Endometrial microvascular endothelial cells (primary cell): ENCODE measurements at regions not wholly inside any gene's neighbourhood (a gene's known extent, or its start where the extent isn't known, plus 50 kb on each side); places are given as distances from the start of the nearest gene placed in this dataset.

Experiments used
- in situ Hi-C: cut with HindIII; loops from 2 replicates; pipeline ENCODE4 v1.10.0; 2017; ENCODE audit warnings: low sequenced_read_pairs, low pct_unique_long_range_greater_than_20kb; ENCODE audit errors: inconsistent ontology term

DNA sequence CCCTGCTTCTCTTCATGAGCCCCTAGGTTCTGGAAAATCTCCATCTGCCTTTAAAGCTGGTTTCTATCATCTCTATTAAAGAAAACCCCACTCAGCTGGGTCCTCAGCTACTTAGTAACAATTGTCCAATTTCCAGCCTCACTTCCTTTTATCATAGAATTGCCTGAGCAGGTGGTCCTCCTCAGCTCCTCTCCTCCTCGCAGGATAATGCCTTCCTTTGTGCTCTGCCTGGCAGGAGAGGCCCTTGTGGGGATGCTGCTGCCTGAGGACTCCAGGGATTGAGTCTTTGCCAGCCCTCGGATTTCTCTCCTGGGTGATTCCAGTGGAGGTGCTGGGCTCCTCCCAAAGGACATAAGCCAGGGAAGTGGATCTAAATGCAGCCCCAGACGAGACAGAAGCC, 448.3 kb downstream of the INSC start:
- in situ Hi-C loops = no loop called here

DNA sequence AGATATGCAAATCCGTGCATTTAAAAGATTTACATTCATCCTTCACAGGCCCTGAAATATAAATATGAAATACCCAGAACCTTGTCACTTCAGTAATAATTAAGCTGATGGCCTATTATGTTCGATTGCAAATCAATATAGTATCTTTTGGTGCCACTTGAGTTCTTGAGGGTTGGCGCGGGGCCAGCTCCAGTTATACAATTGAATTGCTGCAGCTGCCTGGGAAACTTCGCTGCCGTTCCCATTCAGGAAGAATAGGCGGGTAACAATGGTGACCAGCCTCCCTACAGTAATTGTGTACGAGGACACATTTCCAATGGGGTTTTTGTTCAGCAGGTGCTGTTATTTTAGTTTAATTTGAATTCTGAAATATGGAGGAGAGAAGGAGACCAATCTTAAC, 451.2 kb downstream of the INSC start:
- in situ Hi-C loops = no loop called here

DNA sequence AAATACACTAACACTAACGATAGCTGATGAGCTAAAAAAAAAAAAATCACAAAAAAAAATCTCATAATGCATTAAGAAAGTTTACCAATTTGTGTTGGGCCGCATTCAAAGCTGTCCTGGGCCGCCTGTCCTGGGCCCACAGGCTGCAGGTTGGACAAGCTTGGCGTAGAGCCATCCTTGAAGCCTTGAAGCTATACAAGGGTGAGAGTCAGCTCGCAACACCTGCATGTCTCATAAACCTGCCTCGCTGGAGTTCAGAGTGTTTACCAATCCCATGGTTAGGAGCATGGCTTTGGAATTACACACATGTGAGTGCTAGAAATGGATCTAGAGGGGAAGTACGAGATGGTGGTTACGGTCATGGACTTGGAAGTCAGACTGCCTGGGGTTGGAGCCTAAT, 453.7 kb downstream of the INSC start:
- in situ Hi-C loops = no loop called here

DNA sequence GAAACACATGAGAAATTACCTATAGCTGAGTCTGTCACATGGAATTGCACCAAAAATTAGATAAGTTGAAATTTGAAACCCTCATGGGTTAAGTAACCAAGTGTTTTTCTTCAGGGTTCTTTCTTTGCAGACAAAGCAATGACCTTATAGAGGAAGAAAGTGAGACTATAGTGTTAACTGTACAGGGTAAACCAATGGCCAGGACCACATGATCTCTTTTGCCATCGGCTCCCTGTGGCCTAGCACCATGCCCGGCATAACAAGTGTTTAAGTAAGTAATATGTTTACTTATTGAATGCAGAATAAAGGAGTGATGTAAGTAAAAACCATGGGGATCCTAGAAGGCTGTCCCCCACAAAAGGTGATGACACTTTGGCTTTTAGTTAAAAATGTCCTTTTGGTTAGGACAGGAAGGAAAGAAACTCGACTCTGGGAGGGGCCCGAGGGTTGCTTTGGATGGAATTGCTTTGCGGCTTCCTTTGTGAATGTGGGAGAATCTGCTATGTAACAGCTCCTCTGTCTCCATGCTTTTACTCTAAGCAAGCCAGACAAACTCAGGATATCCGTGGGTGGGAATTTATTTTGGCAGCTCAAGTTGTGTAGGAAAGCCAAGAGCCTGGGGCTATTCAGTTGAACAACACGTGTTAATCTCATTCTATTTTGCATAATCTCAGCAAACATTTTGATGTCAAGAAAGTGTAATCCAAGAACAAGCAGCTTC, 454.7 kb downstream of the INSC start:
- in situ Hi-C loops = no loop called here

- in situ Hi-C loops = no loop called here
Observed at GRCh38 chr11:15575409-15575808, 460.7 kb downstream of the INSC start.

GRCh38 chr11:15576769-15577168, 462.0 kb downstream of the INSC start:
- in situ Hi-C loops = no loop called here

- in situ Hi-C loops = no loop called here
Observed at GRCh38 chr11:15577519-15577918, 462.8 kb downstream of the INSC start.

DNA sequence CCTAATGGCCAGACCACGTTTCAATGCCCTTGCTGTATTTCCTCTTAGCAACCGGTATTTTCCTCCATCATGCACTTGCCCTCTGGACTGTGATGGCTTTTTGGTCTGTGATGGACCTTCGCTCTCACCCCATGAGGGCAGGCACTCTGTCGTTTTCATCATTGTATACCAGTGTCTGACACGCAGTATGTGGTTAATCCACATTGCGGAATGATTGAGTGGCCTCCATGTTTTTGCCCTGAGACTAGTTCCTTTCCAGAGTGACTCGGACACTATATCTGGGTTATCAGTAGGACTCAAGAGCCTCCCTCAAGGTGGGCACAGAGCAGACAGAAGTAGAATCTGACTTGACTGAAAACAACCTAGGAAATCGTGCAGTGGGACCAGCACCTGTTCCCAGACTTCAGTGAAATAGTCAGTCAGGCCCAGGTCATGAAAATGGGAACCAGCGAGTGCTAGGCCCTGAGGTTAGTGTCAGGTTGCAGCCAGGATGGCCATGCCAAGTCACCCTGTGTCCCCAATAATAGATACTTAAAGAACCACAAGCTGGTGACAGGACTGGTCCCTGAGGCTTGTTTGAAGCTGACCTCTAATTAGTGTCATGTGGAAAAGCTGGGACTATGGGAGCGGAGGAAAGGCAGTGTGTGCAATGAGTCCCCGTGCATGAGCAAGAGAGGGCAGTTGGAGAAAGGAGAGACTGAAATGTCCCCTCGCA, 464.7 kb downstream of the INSC start:
- in situ Hi-C loops = no loop called here

- in situ Hi-C loops = no loop called here
Observed at GRCh38 chr11:15580056-15580774, 465.5 kb downstream of the INSC start.

DNA sequence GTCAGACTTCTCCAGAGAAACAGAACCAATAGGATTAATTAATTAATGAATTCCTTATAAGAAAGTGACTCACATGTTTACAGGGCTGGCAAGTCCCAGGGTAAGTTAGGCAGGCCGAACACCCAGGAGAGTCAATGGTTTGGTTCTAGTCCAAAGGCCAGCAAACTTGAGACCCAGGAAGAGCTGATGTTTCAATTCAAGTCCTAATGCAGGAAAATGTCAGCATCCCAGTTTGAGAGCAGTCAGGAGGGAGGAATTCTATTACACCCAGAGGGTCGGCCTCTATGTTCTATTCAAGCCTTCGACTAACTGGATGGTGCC, 466.0 kb downstream of the INSC start:
- in situ Hi-C loops = no loop called here

DNA sequence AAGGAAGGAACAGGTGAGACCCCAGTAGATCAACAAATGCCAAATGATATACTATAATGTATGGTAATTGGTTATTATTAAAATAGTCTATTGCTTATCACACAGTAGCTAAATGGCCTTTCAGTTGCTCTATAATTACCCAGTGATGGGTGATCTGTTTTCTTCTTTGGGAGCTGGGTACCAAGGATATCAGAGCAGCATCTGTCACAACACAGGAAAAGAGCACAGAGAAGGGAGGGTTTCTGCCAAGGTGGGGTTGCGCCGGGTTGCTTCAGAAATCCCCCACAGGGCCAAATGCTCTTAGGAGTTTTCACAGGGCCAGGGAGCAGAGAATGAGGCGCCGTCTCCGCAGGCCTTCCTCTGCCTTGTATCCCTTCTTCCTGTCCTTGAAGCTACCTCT, 469.4 kb downstream of the INSC start:
- in situ Hi-C loops = no loop called here

DNA sequence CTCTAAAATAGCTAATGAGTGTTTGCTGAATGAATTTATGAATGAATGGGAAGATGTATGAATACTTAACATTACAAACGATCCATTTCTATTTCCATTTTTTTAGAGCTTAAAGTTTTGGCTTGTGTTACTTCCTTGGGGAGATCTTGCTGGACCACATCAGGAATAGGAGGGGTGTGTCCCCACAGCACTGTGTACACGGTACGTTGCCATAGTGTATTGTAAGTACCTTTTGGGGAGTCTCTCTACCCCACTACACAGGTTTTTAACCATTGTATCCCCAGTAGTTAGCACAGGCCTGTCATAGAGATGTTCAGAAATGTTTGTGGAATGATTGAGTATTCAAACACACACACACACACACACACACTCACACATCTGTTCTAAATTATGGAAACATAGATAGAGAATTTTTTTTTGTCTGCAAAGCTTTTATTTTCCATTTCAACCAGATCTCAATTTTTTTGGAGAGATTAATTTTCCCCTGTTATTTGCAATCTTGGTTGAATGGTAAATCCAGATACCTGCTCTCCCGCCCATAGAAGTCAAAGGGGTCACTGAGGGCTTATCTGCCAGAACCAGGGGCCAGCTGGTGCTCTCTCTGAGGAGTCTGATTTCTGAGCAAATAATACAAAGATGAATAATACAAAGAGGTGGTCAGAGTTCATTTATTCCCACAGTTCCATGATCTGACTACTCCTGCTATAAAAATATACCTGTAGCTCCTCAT, 471.0 kb downstream of the INSC start:
- in situ Hi-C loops = no loop called here

DNA sequence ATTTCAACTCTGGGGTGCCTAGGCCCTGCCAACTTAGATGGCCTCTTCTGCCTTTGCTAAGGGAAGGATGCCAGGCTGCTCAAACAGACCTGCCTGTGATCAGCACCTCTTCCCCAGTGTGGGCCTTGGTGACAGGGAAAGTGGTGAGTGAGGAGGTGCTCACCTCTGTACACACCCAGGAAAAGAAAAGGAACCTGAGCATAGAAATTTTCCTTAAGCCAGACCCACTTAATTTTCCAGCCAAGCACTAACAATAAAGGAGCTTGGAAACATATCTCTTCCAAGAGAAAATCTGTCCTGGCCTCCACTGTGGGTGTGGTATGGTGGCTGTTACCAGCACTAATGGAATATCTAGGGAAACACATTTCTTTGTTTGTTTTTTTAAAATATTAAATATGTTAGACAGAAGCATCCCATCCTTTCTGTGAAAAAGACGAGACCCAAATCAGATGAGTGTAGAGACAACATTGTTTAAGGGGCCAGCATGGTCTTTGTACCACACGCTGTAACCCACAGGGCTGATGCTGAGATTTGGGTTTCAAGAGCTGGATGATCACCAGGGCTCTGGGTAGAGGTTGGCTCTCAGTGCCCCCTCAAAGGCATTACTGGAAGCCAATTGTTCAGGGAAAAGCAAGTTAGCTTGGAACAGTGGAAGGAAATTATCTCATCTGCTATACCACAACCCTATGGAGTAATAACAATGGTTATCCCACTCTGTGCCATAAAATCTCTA, 472.2 kb downstream of the INSC start:
- in situ Hi-C loops = no loop called here

DNA sequence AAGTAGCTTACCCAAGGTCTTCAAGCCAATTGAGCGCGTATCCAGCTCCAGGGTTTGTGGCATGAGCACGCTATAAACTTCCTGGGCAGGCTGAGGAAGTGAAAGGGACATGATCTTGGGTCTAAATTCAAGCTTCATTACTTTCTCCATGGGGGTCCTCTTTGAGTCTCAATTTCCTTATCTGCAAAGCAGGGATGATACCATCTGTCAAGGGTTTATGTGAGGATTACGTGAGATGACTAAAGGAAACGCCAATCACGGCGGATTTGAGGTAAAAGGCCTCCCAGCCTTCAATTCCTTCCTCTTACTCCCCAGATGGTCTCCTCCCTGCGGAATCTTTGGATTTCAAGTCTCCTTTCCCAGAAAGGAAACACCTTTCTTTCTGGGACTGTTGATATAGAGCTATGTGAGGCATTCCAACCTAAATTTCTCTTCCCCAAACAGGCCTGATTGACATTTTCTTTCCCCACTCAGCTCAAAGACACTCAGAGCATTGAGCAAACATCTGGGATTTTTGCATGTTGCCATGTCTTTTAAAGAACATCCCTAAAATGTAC, 474.4 kb downstream of the INSC start:
- in situ Hi-C loops = no loop called here

DNA sequence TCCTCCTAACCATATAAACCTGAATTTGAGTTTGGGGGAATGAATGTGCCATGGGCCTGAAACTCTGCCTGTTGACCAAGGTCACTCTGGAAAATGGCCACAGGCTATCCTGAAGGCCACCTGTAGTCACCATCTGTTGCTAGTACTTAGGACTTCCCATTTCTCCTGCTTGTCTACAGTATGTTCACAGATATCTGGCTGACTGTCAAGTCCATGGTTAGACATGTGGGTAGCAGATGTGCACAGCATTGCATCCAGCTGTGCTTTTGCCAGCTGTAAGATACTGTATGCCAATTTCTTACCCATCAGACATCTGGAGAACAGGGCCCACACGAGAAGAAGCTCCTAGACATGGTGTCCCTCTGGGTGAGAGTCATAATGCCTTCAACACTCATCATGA, 475.4 kb downstream of the INSC start:
- in situ Hi-C loops = no loop called here

GRCh38 chr11:15591112-15591537, 476.4 kb downstream of the INSC start:
- in situ Hi-C loops = no loop called here

DNA sequence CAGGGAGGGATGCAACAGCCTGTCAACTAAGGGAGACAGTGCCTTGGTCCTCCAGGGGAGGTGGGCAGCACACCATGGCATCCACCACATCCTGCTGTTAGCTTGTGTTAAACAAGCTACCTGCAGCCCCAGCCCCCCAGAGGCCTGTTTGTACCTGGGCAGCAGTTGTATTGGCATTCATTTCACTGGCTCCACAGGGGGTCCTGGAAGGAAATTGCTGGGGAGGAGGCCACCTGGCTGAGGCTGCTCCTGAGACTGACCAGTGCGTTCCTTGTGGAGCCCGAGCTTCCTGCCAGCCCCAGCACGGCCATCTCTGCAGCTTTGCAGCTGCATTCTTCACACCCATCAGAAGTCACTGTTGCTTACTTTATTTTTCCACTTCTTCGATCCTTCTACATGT, 479.9 kb downstream of the INSC start:
- in situ Hi-C loops = no loop called here

- in situ Hi-C loops = no loop called here
Observed at GRCh38 chr11:15599376-15599775, 484.7 kb downstream of the INSC start.

DNA sequence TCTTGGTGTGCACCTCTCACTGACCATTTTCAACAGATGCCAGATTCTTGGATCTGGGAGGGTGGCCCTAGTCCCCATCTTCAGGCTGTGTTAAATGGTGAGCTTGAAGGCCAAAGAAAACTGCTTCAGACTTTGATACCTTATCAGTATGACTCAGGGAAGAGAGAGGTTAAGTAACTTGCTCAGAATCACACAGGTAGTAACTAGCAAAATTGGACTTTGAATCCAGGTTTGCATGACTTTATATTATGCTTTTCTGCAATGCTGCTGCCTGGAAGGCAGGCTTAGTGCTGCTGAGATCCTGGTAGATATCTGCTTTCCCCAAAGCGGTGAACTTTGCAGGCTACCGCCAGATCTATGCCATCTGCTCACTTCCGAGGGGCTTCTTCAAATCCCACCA, 487.3 kb downstream of the INSC start:
- in situ Hi-C loops = no loop called here
